ENCODE measurements at regions not wholly inside any gene's neighbourhood (a gene's known extent, or its start where the extent isn't known, plus 50 kb on each side); places are given as distances from the start of the nearest gene placed in this dataset.
A peak's percentile ranks its signal among the peaks of the same experiment; 100 is the strongest.
"Not testable (repeated sequence)": the region's sequence is repeated elsewhere in the genome, so short reads cannot be mapped to it uniquely, and the experiment has no call there.

DNA sequence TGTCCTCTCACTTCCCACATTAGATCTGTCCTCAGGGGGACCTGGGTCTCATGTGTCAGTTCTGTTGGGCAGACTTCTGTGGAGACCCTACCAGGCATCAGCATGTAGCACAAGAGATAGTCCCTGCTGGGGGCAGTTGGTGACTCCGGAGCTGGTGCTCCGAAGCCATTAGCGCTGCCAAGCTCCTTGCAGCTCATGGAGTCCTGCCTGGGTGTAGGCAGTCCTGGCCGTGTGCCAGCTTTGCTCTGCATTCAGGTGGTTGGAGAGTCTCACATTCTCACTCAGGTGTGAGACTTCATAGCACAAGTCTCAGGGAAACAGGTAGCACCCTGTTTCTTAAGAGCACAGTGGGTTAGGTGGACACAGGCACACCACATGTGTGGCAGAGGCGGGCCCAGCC, 202.3 kb downstream of the LIPI start:
- DNase-seq (ENCODE audit: low read depth), result not testable (repeated sequence)

DNA sequence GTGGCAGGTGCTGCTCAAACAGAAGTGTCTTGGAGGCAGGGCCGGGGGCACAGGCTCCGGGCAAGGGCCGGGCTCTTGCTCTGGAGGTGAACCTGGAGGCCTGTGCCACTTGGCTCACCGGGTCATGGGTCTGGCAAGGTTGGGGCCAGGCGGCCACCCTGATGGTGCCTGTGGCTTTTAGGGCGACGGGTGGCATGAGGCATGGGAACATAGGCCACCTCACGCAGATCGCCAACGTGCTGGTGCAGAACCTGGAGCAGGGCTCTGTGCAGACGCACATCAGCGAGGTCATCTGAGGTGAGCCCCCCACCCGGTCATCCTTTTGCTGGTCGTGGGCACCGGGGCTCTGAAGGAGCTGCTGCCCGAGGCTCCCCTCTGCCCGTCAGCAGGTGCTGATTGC, 202.7 kb downstream of the LIPI start:
- not testable (repeated sequence) for DNase-seq (ENCODE audit: low read depth)

DNA sequence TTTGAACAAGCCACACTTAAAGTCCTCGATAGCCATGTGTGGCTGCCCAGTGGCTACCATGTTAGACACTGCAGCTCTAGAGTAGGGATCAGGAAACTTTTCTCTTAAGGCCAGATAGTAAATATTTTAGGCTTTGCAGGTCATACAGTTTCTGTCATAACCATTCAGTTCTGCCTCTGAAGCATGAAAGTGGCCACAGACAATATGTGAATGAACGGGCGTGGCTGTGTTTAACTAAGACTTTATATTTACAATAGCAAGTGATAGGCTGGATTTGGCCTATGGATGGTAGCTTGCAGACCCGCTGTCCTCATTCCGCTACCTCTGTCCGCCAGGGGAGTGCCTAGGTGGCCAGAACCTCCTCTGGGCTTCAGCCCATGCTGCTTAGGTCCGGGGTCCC, 204.6 kb downstream of the LIPI start:
- not testable (repeated sequence) for DNase-seq (ENCODE audit: low read depth)

DNA sequence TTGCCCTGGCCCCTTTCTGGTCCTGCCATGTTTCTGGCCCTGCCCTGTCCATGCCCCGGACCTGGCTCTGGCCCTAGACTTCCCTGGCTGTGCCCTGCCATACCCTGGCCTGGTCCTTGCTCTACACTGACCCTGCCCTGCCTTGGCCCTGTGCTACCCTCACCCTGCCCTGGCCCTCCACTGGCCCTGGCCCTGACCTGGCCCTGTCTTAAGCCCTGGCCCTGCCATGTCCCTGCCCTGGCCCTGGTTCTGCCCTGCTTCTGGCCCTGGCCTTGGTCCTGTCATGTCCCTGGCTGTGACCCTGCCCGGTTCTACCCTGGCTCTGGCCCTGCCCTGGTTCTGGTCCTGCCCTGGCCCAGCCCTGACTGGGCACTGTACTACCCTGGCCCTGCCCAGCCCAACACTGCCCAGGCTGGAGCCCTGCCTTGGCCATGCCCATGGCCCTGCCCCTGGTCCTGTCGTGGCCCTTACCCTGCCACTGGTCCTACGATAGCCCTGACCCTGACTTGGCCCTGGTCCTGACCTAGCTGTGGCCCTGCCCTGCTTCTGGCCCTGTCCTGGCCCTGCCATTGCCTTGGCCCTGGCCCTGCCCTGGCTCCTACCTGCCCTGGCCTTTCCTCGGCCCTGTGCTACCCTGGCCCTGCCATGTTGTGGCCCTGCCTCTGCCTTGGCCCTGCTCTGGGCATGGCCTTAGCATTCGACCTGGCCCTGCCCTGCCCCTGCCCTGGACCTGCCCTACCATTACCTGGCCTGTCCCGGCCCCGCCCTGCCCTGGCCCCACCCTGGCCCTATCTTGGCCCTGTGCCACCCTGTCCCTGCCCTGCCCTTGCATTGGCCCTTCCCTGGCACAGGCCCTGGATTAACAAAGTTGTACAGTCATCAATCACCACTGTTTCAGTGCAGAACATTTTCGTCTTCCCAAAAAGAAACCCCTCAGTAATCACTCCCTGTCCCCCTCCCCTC, 223.5 kb downstream of the LIPI start:
- not testable (repeated sequence) for DNase-seq (ENCODE audit: low read depth)

DNA sequence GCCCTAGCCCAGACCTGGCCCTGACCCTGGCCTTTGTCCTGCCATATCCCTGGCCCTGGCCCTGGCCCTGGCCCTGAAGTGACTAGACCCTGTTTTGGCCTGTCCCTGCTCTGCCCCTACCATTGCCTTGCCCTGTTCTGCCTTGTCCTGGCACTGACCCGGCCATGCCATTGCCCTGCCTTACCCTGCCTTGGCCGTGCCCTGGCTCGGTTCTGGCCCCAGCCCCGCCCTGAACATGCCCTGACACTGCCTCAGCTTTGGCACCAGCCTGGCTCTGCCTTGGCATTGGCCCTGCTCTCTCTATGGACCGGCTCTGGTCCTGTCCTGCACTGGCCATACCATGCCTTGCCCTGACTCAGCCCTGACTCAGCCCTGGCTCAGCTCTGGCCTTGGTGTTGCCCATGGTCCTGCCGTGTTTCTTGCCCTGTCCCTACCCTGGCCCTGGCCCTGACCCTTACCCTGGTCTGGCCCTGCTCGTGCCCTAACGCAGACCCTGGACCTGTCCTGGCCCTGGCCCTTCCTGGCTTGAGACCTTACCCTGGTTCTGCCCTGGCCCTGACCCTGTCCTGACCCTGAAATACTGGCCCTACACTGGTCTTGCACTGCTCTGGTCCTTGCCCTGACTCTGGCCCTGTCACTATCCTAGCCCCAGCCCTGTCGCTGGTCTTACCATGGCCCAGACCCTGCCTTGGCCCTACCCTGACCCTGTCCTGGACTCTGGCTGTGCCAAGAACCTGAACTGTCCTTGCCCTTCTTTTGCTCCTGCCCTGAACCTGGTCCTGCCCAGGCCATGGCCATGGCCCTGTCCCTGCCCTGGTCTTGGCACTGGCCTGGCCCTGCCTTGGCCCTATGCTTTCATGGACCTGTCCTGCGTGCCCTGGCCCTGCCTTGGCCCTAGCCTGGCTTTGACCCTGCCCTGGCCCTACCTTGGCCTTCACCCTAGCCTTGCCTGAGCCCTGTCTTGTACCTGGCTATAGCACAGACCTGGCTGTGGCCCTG, 224.6 kb downstream of the LIPI start:
- DNase-seq (ENCODE audit: low read depth), result not testable (repeated sequence)

DNA sequence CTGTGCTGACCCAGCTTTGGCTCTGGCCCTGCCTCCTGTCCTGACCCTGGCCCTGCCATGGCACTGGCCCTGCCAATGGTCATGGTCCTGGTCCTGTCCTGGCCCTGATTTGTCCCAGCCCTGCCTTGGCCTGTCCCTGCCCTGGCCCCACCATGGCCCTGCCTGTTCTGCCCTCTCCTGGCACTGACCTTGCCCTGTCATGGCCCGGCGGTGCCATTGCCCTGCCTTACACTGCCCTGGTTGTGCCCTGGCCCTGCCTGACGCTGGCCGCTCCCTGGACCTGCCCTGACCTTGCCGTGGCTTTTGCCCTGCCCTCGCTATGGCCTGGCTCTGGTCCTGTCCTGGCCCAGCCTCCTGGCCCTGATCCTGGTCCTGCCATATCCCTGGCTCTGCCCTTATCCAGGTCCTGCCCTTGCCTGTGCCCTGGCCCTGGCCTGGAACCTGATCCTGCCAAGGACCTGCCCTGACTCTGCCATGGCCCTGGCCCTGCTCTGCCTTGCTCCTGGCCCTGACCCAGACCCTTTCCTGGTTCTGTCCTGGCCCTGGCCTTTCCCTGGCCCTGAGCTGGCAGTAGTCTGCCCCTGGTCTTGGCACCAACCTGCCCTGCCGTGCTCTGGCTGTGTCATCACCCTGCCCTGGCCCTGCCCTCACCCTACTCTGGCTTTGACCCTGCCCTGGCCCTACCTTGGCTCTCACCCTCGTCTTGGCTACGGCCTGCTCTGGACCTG, 225.5 kb downstream of the LIPI start:
- DNase-seq (ENCODE audit: low read depth), result not testable (repeated sequence)

DNA sequence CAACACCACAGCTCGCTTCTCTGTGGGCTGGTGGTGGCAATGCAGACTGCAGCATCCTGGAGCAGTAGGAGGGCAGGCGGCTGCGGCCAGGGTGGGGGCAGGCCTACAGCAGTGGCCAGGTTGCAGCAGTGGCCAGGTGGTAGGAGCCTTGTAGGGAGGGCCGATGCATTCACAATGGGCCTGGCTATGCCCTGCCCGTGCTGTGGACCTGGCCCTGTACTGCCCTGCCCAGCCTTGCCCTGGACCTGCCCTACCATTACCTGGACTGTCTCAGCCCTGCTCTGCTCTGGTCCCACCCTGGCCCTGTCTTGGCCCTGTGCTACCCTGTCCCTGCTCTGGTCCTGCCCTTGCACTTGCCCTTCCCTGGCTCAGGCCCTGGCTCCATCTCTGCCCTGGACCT, 226.0 kb downstream of the LIPI start:
- not testable (repeated sequence) for DNase-seq (ENCODE audit: low read depth)

DNA sequence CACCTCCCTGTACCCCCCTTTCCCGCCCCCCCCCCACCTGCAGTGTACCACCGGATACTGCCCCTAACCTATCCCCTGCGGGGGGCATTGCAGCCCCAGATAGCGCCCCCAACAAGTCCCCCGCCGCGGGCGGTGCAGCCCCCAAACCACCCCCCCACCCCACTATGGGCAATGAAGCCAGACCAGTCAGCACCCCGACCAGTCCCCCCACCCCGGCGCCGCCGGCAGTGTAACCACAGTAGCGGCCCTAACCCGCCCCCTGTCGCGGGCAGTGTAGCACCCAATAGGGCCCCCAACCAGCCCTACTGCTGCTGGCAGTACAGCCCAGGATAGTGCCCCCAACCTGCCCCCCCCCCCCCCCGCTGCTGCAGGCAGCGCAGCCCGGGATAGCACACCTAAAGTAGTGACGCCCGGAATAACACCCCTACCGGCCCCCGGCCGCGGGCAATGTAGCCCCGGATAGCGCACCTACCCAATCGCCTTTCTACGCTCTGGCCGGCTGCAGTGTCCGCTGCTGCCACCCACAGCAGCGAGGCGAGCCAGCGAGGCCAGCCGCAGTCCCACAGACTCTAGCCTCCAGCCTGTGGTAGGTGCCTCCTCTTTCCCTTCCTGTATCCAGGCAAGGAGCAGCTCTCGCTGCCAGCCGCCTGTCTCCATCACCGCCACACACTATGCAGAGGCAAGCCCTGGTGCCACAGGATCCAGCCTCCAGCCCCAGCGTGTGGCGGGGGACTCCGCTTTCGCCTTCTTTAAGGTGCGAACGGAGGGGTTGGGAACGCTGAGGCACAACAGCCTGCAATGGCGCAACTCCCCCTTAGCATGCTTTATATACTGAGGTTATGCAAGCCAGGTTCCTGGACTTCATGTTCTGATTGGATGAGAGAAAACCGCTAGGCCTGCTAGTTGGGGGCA, 229.3 kb downstream of the LIPI start:
- not testable (repeated sequence) for DNase-seq (ENCODE audit: low read depth)

DNA sequence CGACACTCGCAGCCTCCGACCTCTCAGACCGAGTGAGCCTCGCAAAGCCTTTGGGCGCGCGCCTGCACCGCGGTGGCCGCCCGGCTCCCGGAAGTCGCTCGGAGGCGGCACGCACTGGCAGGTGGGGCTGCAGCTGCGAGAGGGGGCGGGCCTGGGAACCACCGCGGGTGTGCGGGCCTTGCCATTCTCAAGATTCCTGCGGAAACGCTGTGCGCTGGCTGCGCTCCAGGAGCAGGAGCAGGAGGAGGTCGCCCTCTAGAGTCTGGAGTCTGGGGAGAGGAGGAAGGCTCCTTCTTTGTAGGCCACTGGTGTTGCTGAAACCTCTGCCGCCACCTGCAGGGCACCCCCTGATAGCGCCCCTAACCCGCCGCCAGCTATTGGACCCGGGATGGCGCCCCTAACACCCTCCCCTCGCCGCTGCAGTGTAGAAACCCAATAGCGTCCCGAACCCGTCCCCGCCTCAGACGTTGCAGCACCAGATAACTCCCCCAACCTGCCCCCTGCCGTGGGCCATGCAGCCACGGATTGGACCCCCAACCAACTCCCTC, 230.6 kb downstream of the LIPI start:
- peak; percentile 24 for DNase-seq (ENCODE audit: low read depth)

DNA sequence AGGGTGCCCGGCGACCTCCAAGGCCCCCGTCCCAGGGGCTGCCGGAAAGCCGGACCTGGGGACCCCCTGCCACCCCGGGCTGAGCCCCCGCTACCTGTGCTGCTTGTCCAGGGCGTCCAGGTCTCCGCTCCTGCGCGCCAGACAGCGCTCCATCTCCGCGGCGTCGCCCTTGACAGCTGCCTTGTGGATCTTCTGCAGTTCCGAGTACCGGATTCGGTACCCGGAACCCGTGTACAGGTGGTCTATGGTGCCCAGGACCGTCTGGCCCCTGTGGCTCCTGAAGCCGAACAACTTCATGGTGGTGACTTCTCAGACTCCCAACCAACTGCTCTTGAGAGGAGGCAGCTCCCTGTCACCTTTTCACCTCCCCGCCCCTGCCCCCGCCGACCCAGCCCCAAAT, 231.1 kb downstream of the LIPI start:
- not testable (repeated sequence) for DNase-seq (ENCODE audit: low read depth)

DNA sequence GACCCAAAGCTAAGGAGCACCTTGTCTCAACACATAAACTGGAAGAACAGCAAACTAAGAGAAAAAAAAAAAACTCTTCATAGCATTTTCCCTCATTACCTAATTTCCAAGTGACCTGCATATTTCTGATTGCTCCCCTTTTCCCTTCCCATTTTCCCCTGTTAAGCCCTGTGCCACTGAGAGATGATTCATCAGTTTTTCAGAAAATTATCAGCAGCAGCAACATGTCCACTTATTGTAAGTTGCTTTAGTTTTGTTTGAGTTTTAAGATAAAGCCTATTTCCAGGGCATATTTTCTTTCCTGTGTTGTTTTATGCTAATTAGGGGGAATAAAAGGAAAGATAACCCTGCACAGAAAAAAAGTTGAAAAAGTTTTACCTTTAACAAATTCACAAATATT, 236.2 kb downstream of the LIPI start:
- not testable (repeated sequence) for DNase-seq (ENCODE audit: low read depth)

DNA sequence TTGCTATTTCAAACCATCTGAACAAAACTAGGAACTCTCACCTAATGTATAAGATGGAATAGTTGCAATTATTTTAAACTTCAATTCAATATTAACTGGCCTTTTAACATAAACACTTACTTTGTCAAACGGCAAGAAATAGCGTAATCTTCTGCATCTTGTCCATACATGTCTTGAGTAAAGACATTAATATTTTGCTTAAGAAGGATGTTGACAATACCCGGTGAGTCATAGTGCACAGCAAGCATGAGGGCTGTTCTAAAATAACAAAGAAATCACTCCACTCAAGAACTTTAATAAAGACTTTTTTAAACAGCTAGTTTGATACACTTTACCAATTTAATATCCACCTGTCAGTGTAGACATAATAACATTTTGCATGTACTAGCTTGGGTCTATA, 240.9 kb downstream of the LIPI start:
- not testable (repeated sequence) for DNase-seq (ENCODE audit: low read depth)

DNA sequence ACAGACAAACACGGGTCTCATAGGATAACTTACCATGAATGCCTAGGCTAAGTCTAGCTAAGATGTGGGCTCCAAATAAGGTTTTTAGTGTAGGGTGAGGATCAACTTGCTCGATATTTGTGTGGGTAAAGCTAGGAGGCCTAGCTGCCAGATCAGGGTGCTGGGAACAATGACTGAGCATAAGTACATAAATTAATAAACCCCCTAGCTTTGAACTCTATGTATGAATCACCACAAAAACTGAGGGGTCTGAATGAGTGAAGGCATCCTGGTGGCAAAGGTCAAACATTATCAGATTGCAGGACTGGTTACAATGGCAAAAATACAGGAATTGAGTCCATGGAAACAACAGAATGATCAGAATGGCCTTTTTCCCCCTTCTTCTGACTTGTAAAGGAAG, 241.8 kb downstream of the LIPI start:
- DNase-seq (ENCODE audit: low read depth), result not testable (repeated sequence)

DNA sequence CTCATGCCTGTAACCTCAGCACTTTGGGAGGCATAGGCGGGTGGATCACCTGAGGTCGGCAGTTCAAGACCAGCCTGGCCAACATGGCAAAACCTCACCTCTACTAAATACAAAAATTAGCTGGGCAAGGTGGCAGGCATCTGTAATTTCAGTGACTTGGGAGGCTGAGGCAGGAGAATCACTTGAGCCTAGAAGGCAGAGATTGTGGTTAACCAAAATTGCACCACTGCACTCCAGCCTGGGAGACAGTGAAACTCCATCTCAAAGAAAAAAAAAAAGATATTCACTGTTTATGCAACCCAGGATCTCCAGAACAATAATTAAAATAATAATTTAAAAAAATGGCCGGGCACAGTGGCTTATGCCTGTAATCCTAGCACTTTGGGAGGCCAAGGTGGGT, 247.5 kb downstream of the LIPI start:
- DNase-seq (ENCODE audit: low read depth), result not testable (repeated sequence)

DNA sequence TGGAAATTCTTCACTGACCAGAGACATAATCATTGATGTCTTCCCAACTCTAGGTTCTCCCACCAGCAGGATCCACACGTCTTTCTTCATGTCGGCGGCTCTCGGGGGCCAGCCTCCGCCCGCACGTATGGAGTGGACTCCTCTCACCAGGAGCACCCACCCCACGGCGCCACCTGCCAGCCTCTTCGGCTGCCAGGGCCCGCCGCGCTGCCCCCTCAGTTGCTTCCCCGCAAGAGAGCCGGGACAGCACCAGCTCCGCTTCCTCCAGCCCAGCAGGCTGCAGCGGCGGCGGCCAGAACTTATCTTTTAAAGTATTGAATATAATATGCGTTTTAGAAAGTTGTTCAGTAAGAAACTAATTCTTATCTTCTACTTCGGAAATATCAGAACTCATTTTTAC, 273.5 kb downstream of the LIPI start:
- DNase-seq (ENCODE audit: low read depth), result no peak

DNA sequence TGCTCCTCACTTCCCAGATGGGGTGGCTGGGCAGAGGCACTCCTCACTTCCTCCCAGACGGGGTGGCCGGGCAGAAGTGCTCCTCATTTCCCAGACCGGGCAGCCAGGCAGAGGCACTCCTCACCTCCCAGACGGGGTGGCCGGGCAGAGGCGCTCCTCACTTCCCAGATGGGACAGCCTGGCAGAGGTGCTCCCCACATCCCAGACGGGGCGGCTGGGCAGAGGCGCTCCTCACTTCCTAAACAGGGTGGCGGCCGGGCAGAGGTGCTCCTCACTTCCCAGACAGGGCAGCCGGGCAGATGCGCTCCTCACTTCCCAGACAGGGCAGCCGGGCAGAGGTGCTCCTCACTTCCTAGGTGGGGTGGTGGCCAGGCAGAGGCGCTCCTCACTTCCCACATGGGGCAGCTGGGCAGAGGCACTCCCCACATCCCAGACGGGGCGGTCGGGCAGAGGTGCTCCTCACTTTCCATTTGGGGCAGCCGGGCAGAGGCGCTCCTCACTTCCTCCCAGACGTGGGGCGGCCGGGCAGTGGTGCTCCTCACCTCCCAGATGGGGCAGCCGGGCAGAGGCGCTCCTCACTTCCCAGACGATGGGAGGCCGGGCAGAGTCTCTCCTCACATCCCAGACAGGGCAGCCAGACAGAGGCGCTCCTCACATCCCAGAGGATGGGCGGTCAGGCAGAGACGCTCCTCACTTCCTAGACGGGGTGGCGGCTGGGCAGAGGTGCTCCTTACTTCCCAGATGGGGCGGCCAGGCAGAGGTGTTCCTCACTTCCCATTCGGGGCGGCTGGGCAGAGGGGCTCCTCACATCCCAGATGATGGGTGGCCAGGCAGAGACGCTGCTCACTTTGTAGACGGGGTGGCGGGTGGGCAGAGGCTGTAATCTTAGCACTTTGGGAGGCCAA, 274.5 kb downstream of the LIPI start:
- DNase-seq (ENCODE audit: low read depth), result not testable (repeated sequence)

DNA sequence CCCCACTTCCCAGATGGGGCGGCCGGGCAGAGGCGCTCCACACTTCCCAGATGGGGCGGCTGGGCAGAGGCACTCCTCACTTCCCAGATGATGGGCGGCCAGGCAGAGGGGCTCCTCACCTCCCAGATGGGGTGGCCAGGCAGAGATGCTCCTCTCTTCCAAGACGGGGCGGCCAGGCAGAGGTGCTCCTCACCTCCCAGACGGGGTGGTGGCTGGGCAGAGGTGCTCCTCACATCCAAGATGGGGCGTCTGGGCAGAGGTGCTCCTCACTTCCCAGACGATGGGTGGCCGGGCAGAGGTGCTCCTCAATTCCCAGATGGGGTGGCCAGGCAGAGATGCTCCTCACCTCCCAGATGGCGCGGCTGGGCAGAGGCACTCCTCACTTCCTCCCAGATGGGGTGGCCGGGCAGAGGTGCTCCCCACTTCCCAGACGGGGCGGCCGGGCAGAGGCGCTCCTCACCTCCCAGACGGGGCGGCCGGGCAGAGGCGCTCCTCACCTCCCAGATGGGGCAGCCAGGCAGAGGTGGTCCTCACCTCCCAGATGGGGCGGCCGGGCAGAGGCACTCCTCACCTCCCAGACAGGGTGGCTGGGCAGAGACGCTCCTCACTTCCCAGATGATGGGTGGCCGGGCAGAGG, 275.2 kb downstream of the LIPI start:
- not testable (repeated sequence) for DNase-seq (ENCODE audit: low read depth)

DNA sequence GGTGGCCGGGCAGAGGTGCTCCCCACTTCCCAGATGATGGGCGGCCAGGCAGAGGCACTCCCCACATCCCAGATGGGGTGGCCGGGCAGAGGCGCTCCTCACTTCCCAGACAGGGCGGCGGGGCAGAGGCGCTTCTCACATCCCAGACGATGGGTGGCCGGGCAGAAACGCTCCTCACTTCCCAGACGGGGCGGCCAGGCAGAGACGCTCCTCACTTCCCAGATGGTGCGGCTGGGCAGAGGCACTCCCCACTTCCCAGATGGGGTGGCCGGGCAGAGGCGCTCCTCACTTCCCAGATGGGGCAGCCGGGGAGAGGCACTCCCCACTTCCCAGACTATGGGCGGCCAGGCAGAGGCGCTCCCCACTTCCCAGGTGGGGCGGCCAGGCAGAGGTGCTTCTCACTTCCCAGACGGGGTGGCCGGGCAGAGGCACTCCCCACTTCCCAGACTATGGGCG, 275.8 kb downstream of the LIPI start:
- not testable (repeated sequence) for DNase-seq (ENCODE audit: low read depth)

DNA sequence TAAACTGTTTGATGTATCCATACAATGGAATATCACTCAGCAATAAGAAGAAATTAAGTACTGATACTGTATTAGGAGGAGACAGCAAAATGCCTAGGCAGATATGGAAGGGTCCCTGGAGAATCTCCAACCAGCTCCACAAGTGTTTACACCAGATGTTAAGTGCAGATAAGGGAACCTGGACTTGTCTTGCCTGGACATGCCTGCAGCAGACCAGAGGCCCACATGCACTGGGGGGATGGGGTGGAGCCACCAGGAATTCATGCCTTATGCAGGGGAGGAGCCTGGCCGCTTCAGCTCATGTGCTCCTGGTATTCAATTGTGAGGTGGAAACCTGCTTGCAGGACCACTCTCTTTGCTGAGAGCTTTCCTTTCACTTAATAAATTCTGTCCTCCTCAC, 287.6 kb downstream of the LIPI start:
- not testable (repeated sequence) for DNase-seq (ENCODE audit: low read depth)

Data from iris pigment epithelial cell (primary cell).